Natural killer cell treated with Interleukin-12 subunit alpha and Interleukin-12 subunit beta and Interleukin-15 and Interleukin-18, amount 100 ng/mL, for 72 hours (primary cell): ENCODE measurements at regions not wholly inside any gene's neighbourhood (a gene's known extent, or its start where the extent isn't known, plus 50 kb on each side); places are given as distances from the start of the nearest gene placed in this dataset.

Experiments
- ATAC-seq, 2 donors: fragments of 150-1000 bp; cut with Tn5 transposase in 1 of 2; sonication (Bioruptor Pico), chemical (Tn5 transposase) in 1 of 2; 2 replicates each; pipeline ENCODE4 v1.10.0; 2021
- DNase-seq: peaks from one replicate; pipeline ENCODE4 v3.0.0; 2022; ENCODE audit warnings: low spot score
- H3K27ac Mint-ChIP-seq, 2 donors: 1 replicate in 1 of 2; 2 replicates in 1 of 2; pipeline ENCODE4 v1.8.0; 2022; ENCODE audit warnings: mixed read lengths in 2 of 2, mild to moderate bottlenecking in 1 of 2, moderate library complexity in 1 of 2
- H3K27me3 Mint-ChIP-seq, 2 donors: 1 replicate in 1 of 2; 2 replicates in 1 of 2; pipeline ENCODE4 v1.8.0; 2022; ENCODE audit warnings: mixed read lengths in 2 of 2
- H3K36me3 Mint-ChIP-seq: one replicate; pipeline ENCODE4 v1.8.0; 2022; ENCODE audit warnings: mixed read lengths
- H3K4me1 Mint-ChIP-seq, 2 donors: 1 replicate in 1 of 2; 2 replicates in 1 of 2; pipeline ENCODE4 v1.8.0; 2022; ENCODE audit warnings: low read depth in 2 of 2, mixed read lengths in 2 of 2, mild to moderate bottlenecking in 1 of 2
- H3K4me3 Mint-ChIP-seq: one replicate; pipeline ENCODE4 v1.8.0; 2022; ENCODE audit warnings: mixed read lengths
- H3K9me3 Mint-ChIP-seq: 2 replicates; pipeline ENCODE4 v1.8.0; 2022; ENCODE audit warnings: mixed read lengths

- H3K27ac Mint-ChIP-seq = peak overlapping the region; percentile 70 to 89
- no peaks in the 10 kb centered on the region for H3K36me3 Mint-ChIP-seq
- peak overlapping the region; percentile 51 for H3K4me3 Mint-ChIP-seq
- H3K27me3 Mint-ChIP-seq = no peaks in the 10 kb centered on the region
- peak; percentile 67 to 78 for ATAC-seq
- no peak for DNase-seq
- H3K9me3 Mint-ChIP-seq = no peaks in the 10 kb centered on the region
- H3K4me1 Mint-ChIP-seq = peaks cover 34 to 45% of the 10 kb centered on the region in 2 donors
Observed at GRCh38 chr1:222048094-222048595, 306.3 kb upstream of the DUSP10 start.

GRCh38 chr1:222047366-222047765 lies 305.5 kb upstream of the DUSP10 start:
- Mint-ChIP-seq H3K27me3 (no peaks in the 10 kb centered on the region), H3K4me3 (no peak overlapping the region), H3K27ac (peak overlapping the region in 1 of 2 donors; percentile 31), H3K36me3 (no peaks in the 10 kb centered on the region), H3K4me1 (peaks cover 34 to 41% of the 10 kb centered on the region in 2 donors), H3K9me3 (no peaks in the 10 kb centered on the region)
- ATAC-seq (no peak), DNase-seq (no peak)

GRCh38 chr1:222046684-222047263 lies 304.9 kb upstream of the DUSP10 start:
- H3K27me3 Mint-ChIP-seq = no peaks in the 10 kb centered on the region
- no peaks in the 10 kb centered on the region for H3K9me3 Mint-ChIP-seq
- H3K36me3 Mint-ChIP-seq = no peaks in the 10 kb centered on the region
- no peak overlapping the region for H3K4me3 Mint-ChIP-seq
- ATAC-seq = peak; percentile 64 to 76
- peak overlapping the region in 1 of 2 donors; percentile 31 for H3K27ac Mint-ChIP-seq
- H3K4me1 Mint-ChIP-seq = peaks cover 34 to 41% of the 10 kb centered on the region in 2 donors
- DNase-seq = no peak

- no peaks in the 10 kb centered on the region for H3K27me3 Mint-ChIP-seq
- peaks cover 34 to 40% of the 10 kb centered on the region in 2 donors for H3K4me1 Mint-ChIP-seq
- no peaks in the 10 kb centered on the region for H3K36me3 Mint-ChIP-seq
- no peak overlapping the region for H3K4me3 Mint-ChIP-seq
- ATAC-seq (no peak), DNase-seq (no peak)
- H3K9me3 Mint-ChIP-seq = no peaks in the 10 kb centered on the region
- no peak overlapping the region for H3K27ac Mint-ChIP-seq
Observed at GRCh38 chr1:222045786-222046185, 303.9 kb upstream of the DUSP10 start.

- Mint-ChIP-seq H3K36me3 (no peaks in the 10 kb centered on the region), H3K27me3 (no peaks in the 10 kb centered on the region), H3K9me3 (no peaks in the 10 kb centered on the region), H3K27ac (no peak overlapping the region), H3K4me1 (peaks cover 28 to 35% of the 10 kb centered on the region in 2 donors), H3K4me3 (no peak overlapping the region)
- no peak for DNase-seq
- no peak for ATAC-seq
Observed at GRCh38 chr1:222045236-222045635, 303.3 kb upstream of the DUSP10 start.

GRCh38 chr1:222043444-222044292 lies 301.8 kb upstream of the DUSP10 start:
- Mint-ChIP-seq H3K9me3 (no peaks in the 10 kb centered on the region), H3K4me1 (peaks cover 24 to 27% of the 10 kb centered on the region in 2 donors), H3K27me3 (no peaks in the 10 kb centered on the region), H3K36me3 (no peaks in the 10 kb centered on the region), H3K27ac (no peak overlapping the region), H3K4me3 (no peak overlapping the region)
- DNase-seq (no peak), ATAC-seq (peak in 1 of 2 donors; percentile 12)

- Mint-ChIP-seq H3K27me3 (peaks cover 0 to 5% of the 10 kb centered on the region in 2 donors), H3K36me3 (no peaks in the 10 kb centered on the region), H3K27ac (no peak overlapping the region), H3K4me1 (peaks cover 12 to 15% of the 10 kb centered on the region in 2 donors), H3K4me3 (no peak overlapping the region), H3K9me3 (no peaks in the 10 kb centered on the region)
- ATAC-seq (no peak), DNase-seq (no peak)
Observed at GRCh38 chr1:222042120-222042519, 300.2 kb upstream of the DUSP10 start.

GRCh38 chr1:222040955-222041354 lies 299.1 kb upstream of the DUSP10 start:
- H3K9me3 Mint-ChIP-seq = no peaks in the 10 kb centered on the region
- H3K27me3 Mint-ChIP-seq = peaks cover 3 to 12% of the 10 kb centered on the region in 2 donors
- ATAC-seq (no peak), DNase-seq (no peak)
- H3K36me3 Mint-ChIP-seq = no peaks in the 10 kb centered on the region
- peaks cover 6 to 7% of the 10 kb centered on the region in 2 donors for H3K4me1 Mint-ChIP-seq
- no peak overlapping the region for H3K4me3 Mint-ChIP-seq
- no peak overlapping the region for H3K27ac Mint-ChIP-seq

- no peaks in the 10 kb centered on the region for H3K36me3 Mint-ChIP-seq
- no peaks in the 10 kb centered on the region for H3K9me3 Mint-ChIP-seq
- DNase-seq (no peak), ATAC-seq (no peak)
- H3K27me3 Mint-ChIP-seq = peaks cover 3 to 17% of the 10 kb centered on the region in 2 donors
- peaks cover 0 to under 1% of the 10 kb centered on the region in 2 donors for H3K4me1 Mint-ChIP-seq
- no peak overlapping the region for H3K27ac Mint-ChIP-seq
- H3K4me3 Mint-ChIP-seq = no peak overlapping the region
Observed at GRCh38 chr1:222040121-222040805, 298.4 kb upstream of the DUSP10 start.

- ATAC-seq = no peak
- no peak for DNase-seq
- H3K36me3 Mint-ChIP-seq = no peaks in the 10 kb centered on the region
- H3K27ac Mint-ChIP-seq = no peak overlapping the region
- no peaks in the 10 kb centered on the region for H3K4me1 Mint-ChIP-seq
- H3K9me3 Mint-ChIP-seq = no peaks in the 10 kb centered on the region
- H3K4me3 Mint-ChIP-seq = no peak overlapping the region
- H3K27me3 Mint-ChIP-seq = peaks cover 3 to 22% of the 10 kb centered on the region in 2 donors
Observed at GRCh38 chr1:222038971-222039370, 297.1 kb upstream of the DUSP10 start.

GRCh38 chr1:222037720-222038119 lies 295.8 kb upstream of the DUSP10 start:
- Mint-ChIP-seq H3K36me3 (no peaks in the 10 kb centered on the region), H3K9me3 (no peaks in the 10 kb centered on the region), H3K4me1 (no peaks in the 10 kb centered on the region), H3K27me3 (peaks cover 3 to 22% of the 10 kb centered on the region in 2 donors), H3K27ac (no peak overlapping the region), H3K4me3 (no peak overlapping the region)
- DNase-seq (no peak), ATAC-seq (no peak)

- no peak for ATAC-seq
- Mint-ChIP-seq H3K27ac (no peak overlapping the region), H3K4me1 (no peaks in the 10 kb centered on the region)
Observed at GRCh38 chr1:222034790-222035189, 292.9 kb upstream of the DUSP10 start.

GRCh38 chr1:222033450-222033849 lies 291.6 kb upstream of the DUSP10 start:
- no peak for ATAC-seq
- H3K36me3 Mint-ChIP-seq = no peaks in the 10 kb centered on the region
- no peak overlapping the region for H3K27ac Mint-ChIP-seq

More at GRCh38 chr1:222034790-222035189, 292.9 kb upstream of the DUSP10 start:
- DNase-seq = no peak
- Mint-ChIP-seq H3K27me3 (peaks cover 7 to 22% of the 10 kb centered on the region in 2 donors), H3K36me3 (no peaks in the 10 kb centered on the region), H3K9me3 (no peaks in the 10 kb centered on the region), H3K4me3 (no peak overlapping the region)

GRCh38 chr1:222031318-222031717 lies 289.4 kb upstream of the DUSP10 start:
- Mint-ChIP-seq H3K4me3 (no peak overlapping the region), H3K27ac (no peak overlapping the region), H3K27me3 (peaks cover 13 to 14% of the 10 kb centered on the region in 2 donors), H3K36me3 (no peaks in the 10 kb centered on the region), H3K4me1 (no peaks in the 10 kb centered on the region), H3K9me3 (no peaks in the 10 kb centered on the region)
- ATAC-seq (no peak), DNase-seq (no peak)

More at GRCh38 chr1:222033450-222033849, 291.6 kb upstream of the DUSP10 start:
- Mint-ChIP-seq H3K27me3 (peaks cover 7 to 22% of the 10 kb centered on the region in 2 donors), H3K4me3 (no peak overlapping the region), H3K9me3 (no peaks in the 10 kb centered on the region), H3K4me1 (no peaks in the 10 kb centered on the region)
- no peak for DNase-seq
